B cell (primary cell): ENCODE measurements at regions not wholly inside any gene's neighbourhood (a gene's known extent, or its start where the extent isn't known, plus 50 kb on each side); places are given as distances from the start of the nearest gene placed in this dataset.

Experiments used
- EZH2 ChIP-seq: IDR thresholded peaks from 2 replicates; pipeline ENCODE4 v1.6.1; 2012; ENCODE audit warnings: borderline replicate concordance, low read depth, mild to moderate bottlenecking, moderate library complexity, low read length; ENCODE audit not compliant: insufficient read depth, poor library complexity, severe bottlenecking
- TF ChIP-seq, protein P1 (sequence below): fragments of 200-600 bp; IDR thresholded peaks from one replicate; pipeline ENCODE4 v1.8.0; 2022; ENCODE audit warnings: antibody characterized with exemption, mild to moderate bottlenecking

DNA sequence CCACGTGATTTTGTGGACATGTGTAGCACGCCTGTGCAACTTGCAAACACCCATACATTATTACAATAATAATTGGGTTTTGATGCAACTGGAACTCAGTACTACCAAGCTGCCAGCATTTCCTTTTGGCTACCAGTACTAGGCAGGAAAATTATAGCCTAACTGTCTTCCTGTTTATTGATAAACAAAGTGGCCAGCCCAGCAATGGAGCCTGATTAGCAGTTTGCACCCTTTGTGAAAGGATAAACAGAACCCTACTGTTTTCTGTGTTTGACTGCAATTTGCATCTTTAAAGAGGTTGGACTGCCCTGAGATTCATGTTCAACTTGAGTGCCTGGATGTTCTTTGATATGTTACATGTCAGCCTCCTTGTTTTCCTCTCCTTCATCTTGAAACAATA lies 173.9 kb downstream of the ZIC5 start:
- TF ChIP-seq, protein P1, sequence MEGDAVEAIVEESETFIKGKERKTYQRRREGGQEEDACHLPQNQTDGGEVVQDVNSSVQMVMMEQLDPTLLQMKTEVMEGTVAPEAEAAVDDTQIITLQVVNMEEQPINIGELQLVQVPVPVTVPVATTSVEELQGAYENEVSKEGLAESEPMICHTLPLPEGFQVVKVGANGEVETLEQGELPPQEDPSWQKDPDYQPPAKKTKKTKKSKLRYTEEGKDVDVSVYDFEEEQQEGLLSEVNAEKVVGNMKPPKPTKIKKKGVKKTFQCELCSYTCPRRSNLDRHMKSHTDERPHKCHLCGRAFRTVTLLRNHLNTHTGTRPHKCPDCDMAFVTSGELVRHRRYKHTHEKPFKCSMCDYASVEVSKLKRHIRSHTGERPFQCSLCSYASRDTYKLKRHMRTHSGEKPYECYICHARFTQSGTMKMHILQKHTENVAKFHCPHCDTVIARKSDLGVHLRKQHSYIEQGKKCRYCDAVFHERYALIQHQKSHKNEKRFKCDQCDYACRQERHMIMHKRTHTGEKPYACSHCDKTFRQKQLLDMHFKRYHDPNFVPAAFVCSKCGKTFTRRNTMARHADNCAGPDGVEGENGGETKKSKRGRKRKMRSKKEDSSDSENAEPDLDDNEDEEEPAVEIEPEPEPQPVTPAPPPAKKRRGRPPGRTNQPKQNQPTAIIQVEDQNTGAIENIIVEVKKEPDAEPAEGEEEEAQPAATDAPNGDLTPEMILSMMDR = no peak
- no peak for TF ChIP-seq EZH2
